Fibroblast of villous mesenchyme (primary cell): ENCODE measurements at regions not wholly inside any gene's neighbourhood (a gene's known extent, or its start where the extent isn't known, plus 50 kb on each side); places are given as distances from the start of the nearest gene placed in this dataset.

Experiments
- DNase-seq: peaks from one replicate; pipeline ENCODE4 v3.0.0-alpha.2; 2010; ENCODE audit warnings: low read depth
- H3K4me3 ChIP-seq: 2 replicates; pipeline ENCODE4 v1.5.1; 2011; ENCODE audit warnings: low read depth, mild to moderate bottlenecking, low read length
- CTCF ChIP-seq: IDR thresholded peaks from 2 replicates; pipeline ENCODE4 v1.5.1; 2012; ENCODE audit warnings: low read depth, mild to moderate bottlenecking, low read length; ENCODE audit not compliant: insufficient read depth

- peak; percentile 49 for DNase-seq
- TF ChIP-seq CTCF: no peak
- H3K4me3 ChIP-seq: peak overlapping the region; percentile 36
Observed at GRCh38 chr16:85461814-85462713, 151.1 kb upstream of the GSE1 start.

GRCh38 chr16:85462714-85463611 is 150.2 kb upstream of the GSE1 start:
- peak overlapping the region; percentile 30 for H3K4me3 ChIP-seq

GRCh38 chr16:85463672-85464382 is 149.3 kb upstream of the GSE1 start:
- no peak for TF ChIP-seq CTCF
- DNase-seq: no peak
- no peak overlapping the region for H3K4me3 ChIP-seq

More at GRCh38 chr16:85462714-85463611, 150.2 kb upstream of the GSE1 start:
- TF ChIP-seq CTCF: no peak
- DNase-seq: no peak

GRCh38 chr16:85464383-85465305 is 148.5 kb upstream of the GSE1 start:
- H3K4me3 ChIP-seq: no peak overlapping the region
- no peak for TF ChIP-seq CTCF
- no peak for DNase-seq

GRCh38 chr16:85465328-85466303 is 147.5 kb upstream of the GSE1 start:
- H3K4me3 ChIP-seq: no peak overlapping the region
- no peak for TF ChIP-seq CTCF
- DNase-seq: peak; percentile 56
